Activated naive CD4-positive, alpha-beta T cell treated with anti-CD3 and anti-CD28 coated beads, Interleukin-2, amount 50 U/mL, for 24 hours (primary cell): ENCODE measurements at regions not wholly inside any gene's neighbourhood (a gene's known extent, or its start where the extent isn't known, plus 50 kb on each side); places are given as distances from the start of the nearest gene placed in this dataset.

ENCODE experiments used
- H3K27ac Mint-ChIP-seq: one replicate; pipeline ENCODE4 v1.8.0; 2021; ENCODE audit warnings: mild to moderate bottlenecking, mixed read lengths
- H3K27me3 Mint-ChIP-seq: one replicate; pipeline ENCODE4 v1.8.0; 2021; ENCODE audit warnings: mixed read lengths
- H3K36me3 Mint-ChIP-seq: one replicate; pipeline ENCODE4 v1.8.0; 2021; ENCODE audit warnings: mixed read lengths
- H3K4me1 Mint-ChIP-seq: one replicate; pipeline ENCODE4 v1.8.0; 2021; ENCODE audit warnings: mixed read lengths
- H3K4me3 Mint-ChIP-seq: one replicate; pipeline ENCODE4 v1.8.0; 2021; ENCODE audit warnings: mild to moderate bottlenecking, mixed read lengths
- H3K9me3 Mint-ChIP-seq: one replicate; pipeline ENCODE4 v1.8.0; 2021; ENCODE audit warnings: mixed read lengths

DNA sequence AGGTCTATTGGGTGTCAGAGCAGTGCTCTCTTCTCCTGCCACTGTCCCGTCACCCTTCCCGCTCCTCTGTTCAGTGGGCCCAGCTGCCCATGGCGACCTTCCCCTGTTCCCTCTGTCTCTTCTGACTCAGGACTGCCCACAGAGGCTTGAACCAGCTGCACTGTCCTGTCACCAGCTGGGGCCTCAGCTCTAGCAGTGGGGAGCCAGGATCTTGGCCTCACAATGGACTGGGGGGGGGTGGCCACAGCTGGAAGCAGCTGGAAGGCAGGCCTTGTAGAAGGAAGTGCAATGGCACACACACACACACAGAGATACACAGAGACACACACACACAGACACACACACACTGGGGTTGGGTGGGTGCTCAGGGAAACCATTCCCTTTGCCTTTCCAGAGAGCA lies 114.0 kb upstream of the PJA1 start:
- Mint-ChIP-seq H3K4me3 (no peak overlapping the region), H3K36me3 (no peaks in the 10 kb centered on the region), H3K27ac (no peak overlapping the region), H3K27me3 (no peaks in the 10 kb centered on the region), H3K4me1 (no peaks in the 10 kb centered on the region), H3K9me3 (no peaks in the 10 kb centered on the region)

DNA sequence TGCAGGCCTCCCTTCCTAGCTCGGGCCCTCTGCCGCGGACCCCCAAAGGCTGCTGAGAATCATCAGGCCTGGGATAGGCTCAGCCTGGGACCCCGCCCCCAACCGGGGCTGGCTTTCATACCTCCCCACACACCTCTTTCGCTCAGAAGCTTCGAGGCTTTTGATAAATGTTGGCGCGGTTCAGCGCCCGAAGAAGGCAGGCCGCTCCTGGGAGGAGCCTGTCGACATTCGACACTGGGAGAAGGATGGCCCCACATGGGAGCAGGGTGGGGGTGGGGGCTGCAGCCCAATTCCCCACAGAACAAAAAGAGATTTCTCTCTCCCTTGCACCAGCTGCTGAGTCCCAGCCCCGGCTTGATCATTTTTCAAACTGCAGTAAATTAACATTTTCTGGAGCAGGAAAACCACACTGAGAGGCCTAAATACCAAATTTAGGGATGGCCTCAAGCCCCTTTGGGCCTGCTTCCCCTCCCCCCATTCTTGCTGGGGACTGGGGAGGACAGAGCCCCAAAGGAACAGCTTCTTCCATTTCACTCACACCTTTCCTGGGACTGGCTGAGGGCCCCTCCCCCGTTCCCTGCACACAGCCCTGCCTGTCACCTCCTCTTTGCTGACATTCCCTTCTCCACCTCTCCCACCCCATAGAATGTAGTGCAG lies 112.9 kb upstream of the PJA1 start:
- no peaks in the 10 kb centered on the region for H3K9me3 Mint-ChIP-seq
- no peak overlapping the region for H3K27ac Mint-ChIP-seq
- H3K27me3 Mint-ChIP-seq: no peaks in the 10 kb centered on the region
- H3K4me3 Mint-ChIP-seq: no peak overlapping the region
- H3K36me3 Mint-ChIP-seq: no peaks in the 10 kb centered on the region
- no peaks in the 10 kb centered on the region for H3K4me1 Mint-ChIP-seq

DNA sequence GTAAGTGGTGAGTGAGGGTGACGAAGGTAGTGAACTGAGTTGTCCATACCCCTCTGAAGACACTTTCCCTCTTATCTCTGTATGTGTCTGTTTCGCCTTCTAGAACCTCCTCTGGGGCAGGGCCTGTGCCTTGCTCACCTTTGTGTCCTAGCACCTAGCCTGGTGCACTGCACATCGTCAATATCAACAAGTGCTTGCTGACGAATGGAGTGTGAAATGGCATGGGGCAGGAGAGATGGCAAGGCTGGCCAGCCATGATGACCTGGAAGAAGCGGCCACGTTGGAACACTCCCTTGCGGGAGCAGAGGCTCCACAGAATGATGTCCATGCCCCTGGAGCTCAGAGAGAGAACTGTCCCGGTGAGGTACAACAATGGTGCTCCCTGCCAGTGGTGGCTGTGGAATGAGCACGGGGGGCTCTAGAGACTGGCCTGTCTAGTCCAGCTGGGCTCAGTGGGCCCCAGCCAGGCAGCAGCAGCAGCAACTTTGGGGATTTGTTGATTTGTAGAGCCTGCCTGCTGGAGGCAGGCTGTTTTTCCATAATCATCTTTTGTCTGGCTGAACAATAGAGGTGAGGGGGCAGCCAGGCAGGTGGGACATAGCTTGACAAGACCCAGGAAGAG lies 112.2 kb upstream of the PJA1 start:
- Mint-ChIP-seq H3K9me3 (no peaks in the 10 kb centered on the region), H3K4me3 (no peak overlapping the region), H3K4me1 (no peaks in the 10 kb centered on the region), H3K36me3 (no peaks in the 10 kb centered on the region), H3K27me3 (no peaks in the 10 kb centered on the region), H3K27ac (no peak overlapping the region)

DNA sequence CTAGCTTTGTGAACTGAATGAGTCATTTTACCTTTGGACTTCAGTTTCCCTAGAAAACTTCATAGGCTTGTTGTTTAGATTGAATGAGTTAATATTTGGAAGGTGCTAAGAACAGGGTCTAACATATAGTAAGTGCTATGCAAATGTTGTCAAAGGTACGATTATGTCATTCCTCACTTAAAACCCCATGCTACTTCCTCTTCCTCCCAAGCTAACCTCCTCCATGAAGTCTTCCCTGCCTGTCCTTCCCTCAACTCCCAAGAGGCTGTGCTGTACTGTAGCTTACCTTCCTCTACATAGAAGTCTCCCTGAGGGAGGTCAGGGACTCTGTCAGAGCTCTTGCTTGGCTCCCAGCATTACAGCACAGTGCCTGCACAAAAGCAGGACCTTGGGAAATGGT lies 103.4 kb upstream of the PJA1 start:
- H3K36me3 Mint-ChIP-seq: no peaks in the 10 kb centered on the region
- H3K9me3 Mint-ChIP-seq: no peaks in the 10 kb centered on the region
- no peak overlapping the region for H3K27ac Mint-ChIP-seq
- H3K4me3 Mint-ChIP-seq: no peak overlapping the region
- H3K4me1 Mint-ChIP-seq: no peaks in the 10 kb centered on the region
- no peaks in the 10 kb centered on the region for H3K27me3 Mint-ChIP-seq

DNA sequence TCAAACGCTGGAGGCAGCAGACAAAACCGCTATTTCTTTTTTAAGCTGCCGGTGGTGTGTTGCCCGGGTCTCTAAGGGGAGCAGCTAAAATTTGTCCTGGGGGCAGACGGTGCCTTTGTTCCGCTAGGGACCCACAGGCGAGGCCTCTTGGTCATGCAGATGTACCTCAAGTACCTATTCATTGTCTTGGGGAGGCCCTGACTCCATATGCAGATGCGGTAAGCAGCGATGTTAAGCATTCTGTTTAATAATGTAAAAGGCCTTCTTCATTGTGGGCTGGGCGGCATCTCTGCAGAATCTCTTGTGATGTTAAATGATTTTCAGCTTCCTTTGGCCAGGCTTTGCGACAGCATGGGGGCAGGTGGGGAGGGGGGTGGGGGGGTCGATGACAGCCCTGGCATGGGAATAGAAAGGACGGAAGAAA lies 98.9 kb upstream of the PJA1 start:
- no peaks in the 10 kb centered on the region for H3K9me3 Mint-ChIP-seq
- H3K27ac Mint-ChIP-seq: no peak overlapping the region
- H3K27me3 Mint-ChIP-seq: peaks cover 6% of the 10 kb centered on the region

DNA sequence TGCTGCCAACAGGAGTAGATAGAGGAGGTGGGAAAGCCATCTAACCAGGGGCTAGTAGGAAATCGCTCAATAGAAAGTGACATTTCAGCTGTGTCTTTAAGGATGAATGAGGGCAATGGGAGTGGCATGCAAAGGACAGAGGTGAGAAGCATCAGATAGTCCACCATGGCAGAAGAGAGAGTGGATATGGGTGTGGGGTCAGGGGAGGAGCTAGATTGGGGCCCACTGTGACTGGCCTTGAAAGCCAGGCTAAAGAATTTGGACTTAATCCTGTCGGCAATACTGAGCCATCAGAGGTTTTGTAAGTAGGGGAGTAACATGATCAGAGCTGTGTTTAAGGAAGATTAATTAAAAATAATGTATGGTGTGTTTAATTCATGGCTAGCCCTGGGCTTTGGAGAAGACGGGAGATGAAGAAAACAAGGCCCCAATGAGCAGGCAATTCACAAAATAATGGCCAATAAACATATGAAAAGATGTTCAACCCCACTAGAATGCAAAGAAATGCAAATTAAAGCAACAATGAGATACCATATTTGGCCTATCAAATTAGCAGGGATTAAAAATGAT lies 98.1 kb upstream of the PJA1 start:
- Mint-ChIP-seq H3K27ac (no peak overlapping the region), H3K9me3 (no peaks in the 10 kb centered on the region), H3K4me1 (no peaks in the 10 kb centered on the region), H3K4me3 (no peak overlapping the region), H3K27me3 (peaks cover 6% of the 10 kb centered on the region), H3K36me3 (no peaks in the 10 kb centered on the region)

More for the DNA sequence above, 98.9 kb upstream of the PJA1 start:
- Mint-ChIP-seq H3K4me1 (no peaks in the 10 kb centered on the region), H3K36me3 (no peaks in the 10 kb centered on the region), H3K4me3 (no peak overlapping the region)

DNA sequence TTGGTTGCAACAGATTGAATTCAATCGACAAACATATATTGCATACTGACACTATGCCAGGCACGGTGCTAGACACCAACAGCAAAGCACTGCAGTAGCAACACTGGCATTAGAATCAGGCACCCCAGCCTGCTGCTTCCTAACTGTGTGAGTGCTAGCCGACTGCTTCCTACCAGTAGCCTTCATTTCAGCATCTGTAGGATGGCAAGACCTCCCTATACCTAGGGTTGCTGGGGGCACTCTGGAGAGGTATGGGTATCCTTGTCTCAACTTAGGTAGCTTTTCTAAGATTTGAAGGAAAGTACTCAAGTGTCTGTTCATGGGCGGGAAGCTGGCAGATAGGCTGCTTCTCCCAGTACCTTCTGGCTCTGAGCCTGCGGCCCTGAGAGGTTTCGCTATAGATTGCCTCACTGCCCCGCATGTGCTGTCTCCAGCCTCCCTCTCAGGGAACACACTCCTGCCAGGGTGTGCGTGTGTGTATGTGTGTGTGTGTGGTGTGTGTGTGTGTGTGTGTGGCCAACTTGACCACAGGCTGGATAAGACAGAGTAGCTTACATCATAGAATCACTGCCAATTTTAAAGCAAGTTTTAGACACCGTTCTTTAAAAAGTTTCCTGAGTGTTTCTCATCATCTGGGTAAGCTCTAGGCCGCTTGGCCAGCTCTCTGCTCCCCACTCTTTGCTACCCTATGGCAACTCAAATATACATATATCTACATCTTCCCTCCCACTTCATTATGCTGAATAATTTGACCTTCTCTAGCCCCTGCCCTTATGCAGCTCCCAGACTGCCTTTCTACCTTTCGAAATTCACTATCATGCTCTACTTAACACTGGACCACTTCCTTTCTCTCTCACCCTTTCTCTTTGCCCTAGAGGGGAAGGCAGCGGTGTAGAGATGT lies 97.0 kb upstream of the PJA1 start:
- Mint-ChIP-seq H3K27me3 (peaks cover 6% of the 10 kb centered on the region), H3K36me3 (no peaks in the 10 kb centered on the region), H3K4me3 (no peak overlapping the region), H3K9me3 (no peaks in the 10 kb centered on the region), H3K27ac (no peak overlapping the region), H3K4me1 (no peaks in the 10 kb centered on the region)

DNA sequence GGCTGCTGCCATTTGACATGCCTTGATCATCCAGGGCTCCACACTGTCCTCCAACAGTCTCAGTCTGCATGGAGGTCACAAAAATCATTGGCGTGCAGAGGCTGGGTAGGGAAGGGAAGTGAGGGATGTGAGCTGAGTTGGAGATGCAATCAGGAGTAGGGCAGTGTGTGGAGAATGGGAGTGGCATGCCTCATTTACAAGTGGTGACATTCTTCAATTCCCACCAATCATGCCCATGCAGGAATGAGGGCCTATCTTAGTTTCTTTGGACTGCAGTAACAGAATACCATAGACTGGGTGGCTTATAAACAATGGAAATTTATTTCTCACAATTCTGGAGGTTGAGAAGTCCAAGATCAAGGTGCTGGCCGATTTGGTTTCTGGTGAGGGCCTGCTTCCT lies 94.9 kb upstream of the PJA1 start:
- Mint-ChIP-seq H3K27ac (no peak overlapping the region), H3K36me3 (no peaks in the 10 kb centered on the region), H3K9me3 (no peaks in the 10 kb centered on the region), H3K4me3 (no peak overlapping the region), H3K27me3 (peaks cover 6% of the 10 kb centered on the region), H3K4me1 (no peaks in the 10 kb centered on the region)

DNA sequence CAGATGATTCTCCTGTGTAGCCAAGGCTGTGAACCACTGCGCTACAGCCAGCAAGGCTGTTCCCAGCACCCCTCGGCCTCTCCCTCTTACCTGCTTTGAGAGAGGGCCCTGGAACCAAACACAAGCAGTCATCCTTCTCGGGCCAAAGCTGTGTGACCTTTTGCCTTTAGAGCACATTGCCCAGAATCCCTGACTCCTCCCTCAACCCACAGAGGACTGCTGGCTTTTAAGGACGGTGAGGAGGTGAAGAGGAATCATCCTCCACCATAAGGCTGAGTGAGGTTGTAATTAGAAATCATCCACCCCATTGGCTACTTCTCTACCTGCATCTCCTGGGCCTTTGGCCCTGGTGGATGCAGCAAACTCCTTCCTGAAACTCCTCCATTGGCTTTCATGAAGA lies 93.6 kb upstream of the PJA1 start:
- no peaks in the 10 kb centered on the region for H3K9me3 Mint-ChIP-seq
- no peak overlapping the region for H3K27ac Mint-ChIP-seq
- no peaks in the 10 kb centered on the region for H3K36me3 Mint-ChIP-seq
- peaks cover 6% of the 10 kb centered on the region for H3K27me3 Mint-ChIP-seq
- H3K4me1 Mint-ChIP-seq: no peaks in the 10 kb centered on the region
- no peak overlapping the region for H3K4me3 Mint-ChIP-seq

DNA sequence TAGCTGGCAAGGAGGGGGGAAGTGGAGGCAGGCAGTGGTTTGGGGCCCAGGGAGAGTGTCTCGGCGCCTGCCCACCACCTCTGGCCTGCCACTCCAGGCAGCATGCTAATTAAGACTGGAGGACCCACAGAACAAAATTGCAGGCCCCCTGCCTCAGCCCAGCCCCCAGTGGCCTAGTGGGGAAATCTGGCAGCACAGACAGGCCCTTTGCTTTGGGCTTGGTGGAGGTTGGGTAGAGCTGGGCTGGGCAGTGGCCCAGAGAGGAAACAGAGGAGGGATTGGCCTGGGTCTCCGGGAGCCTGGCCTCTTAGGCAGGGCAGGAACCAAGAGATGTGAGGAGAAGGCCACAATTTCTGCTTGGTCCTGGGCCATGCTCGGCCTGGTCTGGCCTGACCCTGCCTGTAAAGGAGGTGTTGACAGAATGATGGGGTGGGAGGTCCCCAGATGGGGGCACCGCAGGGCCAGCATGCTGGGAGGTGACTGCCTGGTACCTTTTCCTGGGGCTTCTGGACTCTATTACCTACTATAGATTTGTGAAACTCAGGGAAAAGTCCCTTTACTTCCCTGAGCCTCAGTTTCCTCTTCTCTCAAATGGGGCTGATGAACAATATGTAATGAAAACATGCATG lies 92.4 kb upstream of the PJA1 start:
- H3K36me3 Mint-ChIP-seq: no peaks in the 10 kb centered on the region
- peaks cover under 1% of the 10 kb centered on the region for H3K27me3 Mint-ChIP-seq
- no peaks in the 10 kb centered on the region for H3K4me1 Mint-ChIP-seq
- no peaks in the 10 kb centered on the region for H3K9me3 Mint-ChIP-seq
- no peak overlapping the region for H3K27ac Mint-ChIP-seq
- no peak overlapping the region for H3K4me3 Mint-ChIP-seq

DNA sequence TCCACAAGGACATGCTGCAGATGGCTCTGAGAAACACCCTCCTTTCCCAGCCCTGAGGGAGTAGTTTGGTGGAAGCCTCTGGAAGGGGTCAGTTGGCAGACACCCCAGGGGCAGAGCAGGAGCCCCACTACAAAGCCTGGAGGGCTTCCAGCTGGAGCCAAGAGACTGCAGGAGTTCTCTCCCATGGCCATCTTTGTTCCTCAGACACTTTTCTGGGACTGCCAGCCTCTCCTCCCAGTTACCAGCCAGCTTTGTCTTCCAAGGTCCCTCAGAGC lies 91.0 kb upstream of the PJA1 start:
- Mint-ChIP-seq H3K27me3 (no peaks in the 10 kb centered on the region), H3K27ac (no peak overlapping the region), H3K36me3 (no peaks in the 10 kb centered on the region), H3K4me3 (no peak overlapping the region), H3K4me1 (no peaks in the 10 kb centered on the region), H3K9me3 (no peaks in the 10 kb centered on the region)

DNA sequence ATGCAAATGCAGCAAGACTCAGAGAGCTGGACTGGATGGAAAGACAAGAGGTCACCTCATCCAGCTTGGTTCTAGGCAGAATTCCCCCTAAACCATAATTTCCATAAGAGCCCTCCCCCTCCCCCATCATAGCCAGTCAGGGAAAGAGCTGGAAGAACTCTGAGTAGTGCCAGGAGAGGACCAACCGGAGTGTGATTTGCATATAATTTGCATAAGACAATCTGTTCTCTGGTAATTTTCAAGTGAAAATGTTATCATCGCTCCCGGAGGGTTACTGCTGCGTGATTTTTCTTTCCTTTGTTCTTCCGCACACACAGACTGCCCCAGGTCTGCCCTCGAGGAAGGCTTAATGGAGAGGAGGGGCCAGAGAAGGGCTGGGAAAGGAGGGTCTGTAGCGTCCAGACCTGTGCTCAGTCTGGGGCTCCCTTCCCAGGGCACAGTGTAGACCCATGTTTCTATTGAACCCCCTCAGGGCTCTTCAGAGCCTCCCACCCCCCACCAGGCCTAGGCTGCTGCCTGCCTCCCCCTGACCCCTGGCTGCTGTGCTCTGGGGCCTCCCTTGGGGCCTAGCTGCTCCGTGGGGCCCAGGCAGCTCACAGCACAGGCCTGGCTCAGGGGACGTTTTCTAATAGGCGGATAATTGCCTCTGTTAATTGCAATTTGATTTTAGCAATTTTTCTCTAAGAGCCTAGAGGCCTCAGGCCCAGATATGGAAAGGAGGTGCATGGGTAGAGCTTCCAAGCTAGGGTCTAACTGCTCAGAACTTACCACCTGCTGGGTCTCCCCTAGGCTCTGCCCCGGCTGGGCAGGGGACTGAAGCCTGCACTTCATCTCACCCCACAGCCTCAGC lies 90.4 kb upstream of the PJA1 start:
- Mint-ChIP-seq H3K4me3 (no peak overlapping the region), H3K9me3 (no peaks in the 10 kb centered on the region), H3K4me1 (no peaks in the 10 kb centered on the region), H3K36me3 (no peaks in the 10 kb centered on the region), H3K27ac (no peak overlapping the region), H3K27me3 (no peaks in the 10 kb centered on the region)

DNA sequence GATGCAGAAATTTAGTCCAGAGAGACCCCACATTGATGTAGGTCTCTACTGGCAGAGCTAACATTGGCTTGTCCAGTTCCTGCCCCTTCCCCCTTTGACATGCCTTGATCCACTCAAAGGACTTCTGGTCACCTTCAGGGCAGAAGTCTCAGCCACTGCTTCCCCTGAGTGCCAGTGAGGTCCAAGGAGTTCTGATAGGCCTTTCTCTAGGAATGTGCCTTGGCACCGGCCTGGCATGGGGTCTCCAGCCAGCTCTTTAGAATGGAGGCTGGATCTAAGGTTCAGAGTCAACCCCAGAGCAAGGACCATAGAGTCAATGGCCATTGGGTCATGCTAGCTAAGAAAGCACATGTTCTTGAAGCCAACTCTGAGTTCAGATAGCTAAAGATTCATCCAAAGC lies 88.6 kb upstream of the PJA1 start:
- H3K4me1 Mint-ChIP-seq: no peaks in the 10 kb centered on the region
- no peaks in the 10 kb centered on the region for H3K9me3 Mint-ChIP-seq
- H3K27ac Mint-ChIP-seq: no peak overlapping the region
- no peak overlapping the region for H3K4me3 Mint-ChIP-seq
- H3K27me3 Mint-ChIP-seq: no peaks in the 10 kb centered on the region
- no peaks in the 10 kb centered on the region for H3K36me3 Mint-ChIP-seq

DNA sequence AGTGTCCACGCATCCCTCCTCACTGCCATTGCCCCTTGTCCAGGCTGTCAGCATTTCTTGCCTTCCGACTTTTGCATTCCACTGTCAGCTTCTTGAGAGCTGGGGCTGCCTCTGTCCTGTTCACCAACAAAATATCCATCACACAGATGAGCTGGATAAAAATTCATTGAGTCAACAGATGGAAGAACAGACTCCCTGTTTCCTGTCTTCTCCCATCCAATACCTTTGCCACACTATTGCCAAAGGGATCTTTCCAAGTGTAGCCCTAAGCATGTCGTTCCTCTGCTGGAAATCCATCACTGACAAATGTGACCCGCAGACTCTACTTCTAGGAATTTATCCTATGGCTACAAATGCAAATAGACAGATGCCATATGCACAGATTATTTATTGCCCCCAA lies 78.0 kb upstream of the PJA1 start:
- Mint-ChIP-seq H3K36me3 (no peaks in the 10 kb centered on the region), H3K4me3 (no peak overlapping the region), H3K4me1 (no peaks in the 10 kb centered on the region), H3K27me3 (peaks cover 5% of the 10 kb centered on the region), H3K9me3 (no peaks in the 10 kb centered on the region), H3K27ac (no peak overlapping the region)

DNA sequence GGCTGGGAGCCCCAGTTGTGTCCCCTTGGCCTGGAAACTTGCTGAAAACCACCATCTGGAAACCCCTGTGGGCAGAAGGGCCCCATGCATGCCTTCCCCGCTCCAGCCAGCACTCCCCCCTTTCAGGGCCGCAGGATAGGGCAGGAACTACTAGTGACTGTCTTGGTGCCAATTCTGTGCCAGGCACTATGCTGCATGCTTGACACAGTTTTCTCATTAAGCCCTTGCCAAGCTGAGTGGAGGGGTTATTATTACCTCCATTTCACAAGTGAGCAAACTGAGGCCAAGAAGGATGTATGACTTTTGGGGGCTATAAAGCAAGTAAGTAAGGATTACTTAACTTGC lies 73.6 kb upstream of the PJA1 start:
- H3K4me3 Mint-ChIP-seq: no peak overlapping the region
- no peaks in the 10 kb centered on the region for H3K36me3 Mint-ChIP-seq
- peaks cover 2% of the 10 kb centered on the region for H3K27me3 Mint-ChIP-seq
- no peaks in the 10 kb centered on the region for H3K9me3 Mint-ChIP-seq
- no peaks in the 10 kb centered on the region for H3K4me1 Mint-ChIP-seq
- H3K27ac Mint-ChIP-seq: no peak overlapping the region
